ENCODE measurements at regions not wholly inside any gene's neighbourhood (a gene's known extent, or its start where the extent isn't known, plus 50 kb on each side); places are given as distances from the start of the nearest gene placed in this dataset.
"Not testable (repeated sequence)": the region's sequence is repeated elsewhere in the genome, so short reads cannot be mapped to it uniquely, and the experiment has no call there.

DNA sequence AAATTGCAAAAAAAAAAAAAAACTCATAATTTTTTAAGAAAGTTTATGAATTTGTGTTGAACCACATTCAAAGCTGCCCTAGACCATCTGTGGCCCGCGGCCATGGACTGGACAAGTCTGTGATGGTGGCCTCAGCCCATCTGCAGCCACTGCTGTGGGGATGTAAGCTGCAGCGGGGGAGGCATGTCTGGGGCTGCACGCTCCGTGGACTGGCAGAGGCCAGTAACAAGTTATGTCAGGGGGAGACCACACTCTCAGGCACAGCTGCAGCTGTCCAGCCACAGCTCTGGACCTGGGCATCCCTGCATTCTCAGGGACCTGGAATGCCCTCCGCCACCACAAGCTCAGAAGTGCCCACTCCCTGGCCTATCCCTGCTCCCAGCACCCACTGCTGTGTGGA lies 1272.3 kb upstream of the CDH9 start:
- intact Hi-C loops (cut with DNase I) = no loop called here
- H3K4me1 ChIP-seq = no peaks in the 10 kb centered on the region
- ATAC-seq (no peak), DNase-seq (no peak)
- peaks cover 0 to 2% (median 0%) of the 10 kb centered on the region in 3 donors for H3K9me3 ChIP-seq
- TF ChIP-seq POLR2A (IDR thresholded peaks at IDR 0.05) (no peak), CTCF (IDR thresholded peaks at IDR 0.05) (no peak)
- H3K4me3 ChIP-seq = no peak overlapping the region
- no peaks in the 10 kb centered on the region for H3K36me3 ChIP-seq (replicated peaks in 1 of 2; ENCODE audit: insufficient read depth in 1 of 2, low read depth in 2 of 2)
- 76 to 79% methylated on average over 6 of the region's 6 CpGs for WGBS, 2 donors
- H3K27me3 ChIP-seq = no peaks in the 10 kb centered on the region
- H3K27ac ChIP-seq = no peak overlapping the region

DNA sequence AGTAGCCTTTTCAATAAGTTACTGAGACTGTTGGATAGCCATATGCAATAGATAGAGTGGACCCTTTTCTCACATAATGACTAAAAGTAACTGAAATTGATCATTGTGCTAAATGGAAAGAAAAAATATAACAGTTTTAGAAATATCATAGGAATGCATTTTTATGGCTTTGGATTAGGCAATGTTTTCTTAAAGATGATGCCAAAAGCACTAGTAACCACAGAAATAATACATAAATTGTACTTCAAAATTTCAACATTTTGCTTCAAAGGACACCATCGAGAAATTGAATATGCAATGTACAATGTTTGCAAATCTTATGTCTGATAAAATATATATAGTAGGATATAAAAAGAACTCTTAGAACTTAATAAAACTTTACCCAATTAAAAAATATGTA lies 1267.5 kb upstream of the CDH9 start:
- TF ChIP-seq POLR2A (IDR thresholded peaks at IDR 0.05) (no peak), CTCF (IDR thresholded peaks at IDR 0.05) (no peak)

DNA sequence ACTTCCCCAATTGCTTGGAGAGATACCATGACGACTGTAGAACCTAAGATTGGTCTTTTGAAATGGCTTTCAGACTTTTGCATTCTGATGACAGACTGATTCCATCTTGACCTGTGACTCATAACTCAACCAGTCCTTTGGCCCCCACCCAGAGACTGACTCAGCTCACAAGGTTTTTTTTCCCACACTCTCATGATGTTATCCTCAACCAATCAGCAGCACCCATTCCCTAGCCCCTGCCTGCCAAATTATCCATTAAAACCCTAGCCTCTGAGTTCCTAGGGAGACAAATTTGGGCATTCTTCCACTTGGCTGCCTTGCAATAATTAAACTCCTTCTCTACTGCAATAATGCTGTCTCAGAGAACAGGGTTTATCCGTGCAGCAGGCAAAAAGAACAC lies 1263.3 kb upstream of the CDH9 start:
- no peaks in the 10 kb centered on the region for H3K27me3 ChIP-seq
- no peak overlapping the region for H3K27ac ChIP-seq
- H3K36me3 ChIP-seq (replicated peaks in 1 of 2; ENCODE audit: insufficient read depth in 1 of 2, low read depth in 2 of 2) = no peaks in the 10 kb centered on the region
- no peaks in the 10 kb centered on the region for H3K9me3 ChIP-seq
- DNase-seq (no peak), ATAC-seq (no peak)
- H3K4me3 ChIP-seq = no peak overlapping the region
- no peaks in the 10 kb centered on the region for H3K4me1 ChIP-seq
- 17 to 46% methylated on average over 2 of the region's 2 CpGs for WGBS, 2 donors
- TF ChIP-seq CTCF (IDR thresholded peaks at IDR 0.05) = no peak
- no peak for TF ChIP-seq POLR2A (IDR thresholded peaks at IDR 0.05)
- intact Hi-C loops (cut with DNase I) = no loop called here

More for the DNA sequence above, 1267.5 kb upstream of the CDH9 start:
- Histone ChIP-seq H3K27ac (no peak overlapping the region), H3K4me1 (no peaks in the 10 kb centered on the region), H3K9me3 (peaks cover 0 to 2% (median 0%) of the 10 kb centered on the region in 3 donors), H3K4me3 (no peak overlapping the region), H3K27me3 (no peaks in the 10 kb centered on the region), H3K36me3 (replicated peaks in 1 of 2; ENCODE audit: insufficient read depth in 1 of 2, low read depth in 2 of 2) (no peaks in the 10 kb centered on the region)
- ATAC-seq (no peak), DNase-seq (no peak)
- whole genome bisulfite sequencing, 2 donors = 64 to 83% methylated on average over 1 of the region's 1 CpG
- intact Hi-C loops (cut with DNase I) = no loop called here

GRCh38 chr5:28296254-28297013 lies 1258.0 kb upstream of the CDH9 start:
- no peaks in the 10 kb centered on the region for H3K27me3 ChIP-seq
- H3K36me3 ChIP-seq (replicated peaks in 1 of 2; ENCODE audit: insufficient read depth in 1 of 2, low read depth in 2 of 2) = no peaks in the 10 kb centered on the region
- no peak for TF ChIP-seq POLR2A (IDR thresholded peaks at IDR 0.05)
- H3K27ac ChIP-seq = no peak overlapping the region
- intact Hi-C loops (cut with DNase I) = no loop called here
- H3K4me1 ChIP-seq = no peaks in the 10 kb centered on the region
- no peak overlapping the region for H3K4me3 ChIP-seq
- H3K9me3 ChIP-seq = no peaks in the 10 kb centered on the region
- no peak for ATAC-seq
- WGBS, 2 donors = 50 to 56% methylated on average over 5 of the region's 5 CpGs
- DNase-seq = no peak

DNA sequence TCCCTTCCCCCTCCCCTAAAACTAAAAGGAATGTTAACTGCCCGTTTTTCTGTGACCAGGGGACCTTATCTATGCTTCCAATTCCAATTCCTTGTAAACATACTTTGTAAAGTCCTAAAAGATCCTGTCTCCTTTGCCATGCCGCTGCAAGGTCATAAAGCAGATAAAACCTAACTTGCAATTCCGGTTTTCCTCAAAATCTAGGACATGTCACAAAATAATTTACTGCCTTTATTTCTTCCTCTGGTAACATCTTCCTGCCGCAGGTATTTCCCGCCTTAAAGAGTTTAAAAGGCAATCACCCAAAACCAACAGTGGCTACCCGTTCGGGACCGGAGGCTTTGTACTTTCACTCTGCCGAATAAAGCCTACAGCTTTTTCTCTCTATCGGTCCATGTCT lies 1248.6 kb upstream of the CDH9 start:
- H3K9me3 ChIP-seq; H3K4me3 ChIP-seq; H3K27me3 ChIP-seq; H3K4me1 ChIP-seq; H3K36me3 ChIP-seq (replicated peaks in 1 of 2; ENCODE audit: insufficient read depth in 1 of 2, low read depth in 2 of 2); ATAC-seq; intact Hi-C loops (cut with DNase I); H3K27ac ChIP-seq; DNase-seq: not testable (repeated sequence)
- 23 to 29% methylated on average over 10 of the region's 10 CpGs for WGBS, 2 donors

- no peak for DNase-seq
- Histone ChIP-seq H3K4me1 (no peaks in the 10 kb centered on the region), H3K27me3 (no peaks in the 10 kb centered on the region), H3K9me3 (no peaks in the 10 kb centered on the region), H3K36me3 (replicated peaks in 1 of 2; ENCODE audit: insufficient read depth in 1 of 2, low read depth in 2 of 2) (no peaks in the 10 kb centered on the region), H3K4me3 (no peak overlapping the region), H3K27ac (no peak overlapping the region)
- ATAC-seq = no peak
- TF ChIP-seq POLR2A (IDR thresholded peaks at IDR 0.05) (no peak), CTCF (IDR thresholded peaks at IDR 0.05) (no peak)
- WGBS, 2 donors = 51 to 60% methylated on average over 5 of the region's 5 CpGs
- intact Hi-C loops (cut with DNase I) = no loop called here
These were observed 1248.2 kb upstream of the CDH9 start for GRCh38 chr5:28286566-28286965.

All from body of pancreas (tissue), 4 donors.